Adrenal gland (tissue), 9 donors: ENCODE measurements at regions not wholly inside any gene's neighbourhood (a gene's known extent, or its start where the extent isn't known, plus 50 kb on each side); places are given as distances from the start of the nearest gene placed in this dataset.

Source experiments
- DNase-seq, 7 donors: peaks; one replicate each; pipeline ENCODE4 v3.0.0-alpha.2; 2019 to 2020
- H3K27ac ChIP-seq, 5 donors: fragments of 200-600 bp; sonication (generic) in 4 of 5; 1 replicate in 3 of 5; 2 replicates in 2 of 5; pipeline versions ENCODE4 v1.5.1 to v1.8.0; 2016 to 2020; ENCODE audit warnings: mild to moderate bottlenecking in 1 of 5
- H3K27me3 ChIP-seq: fragments of 200-600 bp; 2 replicates; pipeline ENCODE4 v1.8.0; 2021
- H3K36me3 ChIP-seq, 2 donors: fragments of 200-600 bp; replicated peaks in 1 of 2; 1 replicate in 1 of 2; 2 replicates in 1 of 2; pipeline versions ENCODE4 v1.5.1 to v1.8.0; 2018 to 2022
- H3K4me1 ChIP-seq, 2 donors: fragments of 200-600 bp; replicated peaks in 1 of 2; 1 replicate in 1 of 2; 2 replicates in 1 of 2; pipeline versions ENCODE4 v1.5.1 to v1.8.0; 2018 to 2021
- H3K4me3 ChIP-seq, 4 donors: fragments of 200-600 bp; sonication (generic) in 3 of 4; one replicate each; pipeline ENCODE4 v1.5.1; 2016 to 2018
- H3K9me3 ChIP-seq, 3 donors: fragments of 200-600 bp; sonication (generic) in 1 of 3; replicated peaks in 1 of 3; 1 replicate in 2 of 3; 2 replicates in 1 of 3; pipeline versions ENCODE4 v1.5.1 to v1.8.0; 2016 to 2021
- CTCF ChIP-seq, 6 experiments: fragments of 450-650 bp in 4 of 6; fragments of 200-600 bp in 2 of 6; sonication (generic) in 1 of 6; IDR thresholded peaks; 1 replicate in 5 of 6; 2 replicates in 1 of 6; pipeline versions ENCODE4 v1.5.1 to v1.8.0; 2016 to 2021; ENCODE audit warnings: antibody characterized with exemption in 6 of 6, mild to moderate bottlenecking in 2 of 6, moderate library complexity in 1 of 6
- POLR2A ChIP-seq, 2 donors: fragments of 450-650 bp; IDR thresholded peaks; one replicate each; pipeline ENCODE4 v1.6.1; 2017; ENCODE audit warnings: antibody characterized with exemption in 2 of 2, mild to moderate bottlenecking in 2 of 2, moderate library complexity in 1 of 2
- WGBS, 4 donors: extraction: QIAGEN DNeasy Blood & Tissue Kit in 2 of 4; methylation state at CpG; one replicate each; pipeline versions ENCODE4 v1.1.5 to v1.1.7; 2013 to 2017; 5-methylcytosine and 5-hydroxymethylcytosine counted together
- intact Hi-C, 2 donors: fragments of 100-400 bp; cut with DNase I; formaldehyde crosslinking; loops; one replicate each; pipeline versions ENCODE4 v1.14.1 to v1.15.0; 2022 to 2023
- donor health status: healthy with polysubstance abuse.
- donor health status: Bipolar disorder and iron deficiency.
- donor health status: DM: yes; HTN: yes; CAD: no.
- donor health status: DM: no; HTN: no; CAD: no.
- donor health status: DM: no; HTN: no; CAD: no.

DNA sequence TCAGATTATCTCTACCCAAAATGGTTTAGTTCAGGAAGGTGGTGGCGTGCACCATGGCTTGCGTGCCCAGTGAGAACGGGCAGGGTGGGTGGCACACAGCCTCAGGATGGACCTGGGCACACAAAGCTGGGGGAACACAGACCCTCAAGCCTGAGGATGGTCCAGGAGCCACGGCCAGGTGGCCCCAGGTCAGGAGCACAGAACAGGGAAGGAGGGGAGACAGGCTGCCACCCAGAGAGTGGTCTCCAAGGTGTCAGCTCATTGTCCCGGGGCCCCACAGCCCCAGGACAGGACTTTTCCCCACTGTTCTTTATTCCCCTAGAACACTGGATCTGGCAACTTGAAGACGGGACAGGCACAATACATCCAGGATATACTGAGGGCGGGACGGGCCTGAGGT is 75.6 kb upstream of the MGMT start:
- Histone ChIP-seq H3K36me3 (no peaks in the 10 kb centered on the region), H3K4me3 (no peak overlapping the region), H3K4me1 (no peaks in the 10 kb centered on the region), H3K9me3 (no peaks in the 10 kb centered on the region), H3K27me3 (peaks cover 10% of the 10 kb centered on the region), H3K27ac (no peak overlapping the region)
- intact Hi-C loops, result no loop called here
- no peak for DNase-seq
- no peak for TF ChIP-seq POLR2A (IDR thresholded peaks at IDR 0.05)
- 68 to 88% (median 86%) methylated on average over 4 to 8 of the region's 8 CpGs for WGBS, 4 donors

DNA sequence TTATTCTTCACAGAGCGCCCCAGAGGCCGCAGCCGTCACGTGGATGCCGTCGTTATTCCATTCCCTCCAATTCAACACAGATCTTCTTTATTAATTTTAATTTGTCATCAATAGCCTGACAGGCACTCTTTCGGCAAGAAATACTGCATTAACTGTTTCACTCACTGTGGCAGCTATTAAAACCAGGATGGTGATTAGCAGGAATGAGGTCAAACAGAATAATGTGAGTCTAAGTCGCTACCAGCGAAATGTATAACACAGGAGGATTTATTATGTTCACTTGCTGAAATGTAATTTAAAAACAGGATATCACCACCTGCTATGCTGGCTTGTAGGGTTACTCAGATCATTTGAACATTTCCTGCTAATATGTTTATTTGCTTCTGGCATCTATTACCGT is 74.2 kb upstream of the MGMT start:
- Histone ChIP-seq H3K27me3 (peaks cover 10% of the 10 kb centered on the region), H3K4me1 (no peaks in the 10 kb centered on the region), H3K4me3 (no peak overlapping the region), H3K27ac (no peak overlapping the region), H3K9me3 (no peaks in the 10 kb centered on the region), H3K36me3 (no peaks in the 10 kb centered on the region)
- no peak for DNase-seq
- intact Hi-C loops, result no loop called here
- 45 to 63% (median 61%) methylated on average over 10 of the region's 10 CpGs for WGBS, 4 donors
- TF ChIP-seq POLR2A (IDR thresholded peaks at IDR 0.05) (no peak), CTCF (IDR thresholded peaks at IDR 0.05) (no peak)

DNA sequence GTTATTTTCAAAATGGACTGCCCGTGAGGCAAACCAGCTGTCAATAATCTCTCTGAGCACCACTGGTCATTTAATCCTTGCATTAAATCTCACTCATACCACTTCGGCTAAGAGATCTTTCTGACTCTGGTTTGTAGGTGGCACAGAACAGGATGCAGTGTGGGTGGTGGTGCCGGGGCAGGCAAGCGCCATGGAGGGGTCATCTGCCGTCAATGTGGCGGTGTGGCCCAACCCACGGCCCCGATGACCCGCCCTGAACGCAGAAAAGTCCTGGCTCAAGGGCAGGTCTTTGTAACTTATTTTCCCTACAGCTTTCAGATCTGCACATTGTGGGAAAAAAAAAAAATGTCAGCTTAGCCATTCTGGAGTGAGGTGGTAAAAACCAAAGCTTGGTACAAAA is 73.2 kb upstream of the MGMT start:
- 66 to 81% (median 69%) methylated on average over 10 of the region's 10 CpGs for WGBS, 4 donors
- TF ChIP-seq POLR2A (IDR thresholded peaks at IDR 0.05) (no peak), CTCF (IDR thresholded peaks at IDR 0.05) (no peak)
- DNase-seq, result no peak
- Histone ChIP-seq H3K27me3 (peaks cover 10% of the 10 kb centered on the region), H3K36me3 (no peaks in the 10 kb centered on the region), H3K27ac (no peak overlapping the region), H3K9me3 (no peaks in the 10 kb centered on the region), H3K4me1 (no peaks in the 10 kb centered on the region), H3K4me3 (no peak overlapping the region)
- intact Hi-C loops, result no loop called here

- TF ChIP-seq POLR2A (IDR thresholded peaks at IDR 0.05), result no peak
- no peak for TF ChIP-seq CTCF (IDR thresholded peaks at IDR 0.05)
Observed at GRCh38 chr10:129394518-129395328, 72.3 kb upstream of the MGMT start.

More at GRCh38 chr10:129394518-129395328, 72.3 kb upstream of the MGMT start:
- Histone ChIP-seq H3K36me3 (no peaks in the 10 kb centered on the region), H3K27ac (no peak overlapping the region), H3K9me3 (no peaks in the 10 kb centered on the region), H3K4me1 (no peaks in the 10 kb centered on the region), H3K4me3 (no peak overlapping the region), H3K27me3 (peaks cover 10% of the 10 kb centered on the region)
- WGBS, 4 donors, result 54 to 67% (median 61%) methylated on average over 18 to 25 of the region's 25 CpGs
- DNase-seq, result no peak
- intact Hi-C loops, result no loop called here
